Endothelial cell of umbilical vein (primary cell): ENCODE measurements at regions not wholly inside any gene's neighbourhood (a gene's known extent, or its start where the extent isn't known, plus 50 kb on each side); places are given as distances from the start of the nearest gene placed in this dataset.

Experiments
- CTCF ChIP-seq, 2 donors: IDR thresholded peaks; 1 replicate in 1 of 2; 2 replicates in 1 of 2; pipeline ENCODE4 v1.5.1; 2011; ENCODE audit warnings: low read length in 2 of 2, mild to moderate bottlenecking in 2 of 2, moderate library complexity in 2 of 2, control low read depth in 1 of 2, inconsistent platforms in 1 of 2, low read depth in 1 of 2; ENCODE audit not compliant: insufficient read depth in 1 of 2; ENCODE audit errors: extremely low read depth in 1 of 2
- EZH2 ChIP-seq: IDR thresholded peaks from 2 replicates; pipeline ENCODE4 v1.6.1; 2012; ENCODE audit warnings: borderline replicate concordance, low read depth, mild to moderate bottlenecking, moderate library complexity, low read length, inconsistent platforms; ENCODE audit not compliant: severe bottlenecking
- JUN ChIP-seq: IDR thresholded peaks from 2 replicates; pipeline ENCODE4 v1.6.1; 2011; ENCODE audit warnings: borderline replicate concordance, low read depth; ENCODE audit not compliant: insufficient read length, insufficient read depth
- MYC ChIP-seq: IDR thresholded peaks from one replicate; pipeline ENCODE4 v1.6.1; 2011; ENCODE audit warnings: mild to moderate bottlenecking, low read depth, low read length
- POLR2A ChIP-seq: IDR thresholded peaks from 2 replicates; pipeline ENCODE4 v1.6.1; 2012; ENCODE audit warnings: low read depth, mild to moderate bottlenecking, control low read depth, low read length
- POLR2AphosphoS5 ChIP-seq: IDR thresholded peaks from 2 replicates; pipeline ENCODE4 v1.6.1; 2012; ENCODE audit warnings: low read depth, mild to moderate bottlenecking, control low read depth, low read length, moderate library complexity; ENCODE audit not compliant: insufficient read depth
- TF ChIP-seq, protein P1 (sequence below): IDR thresholded peaks from 2 replicates; pipeline ENCODE4 v1.6.1; 2011; ENCODE audit not compliant: insufficient read depth, insufficient read length

DNA sequence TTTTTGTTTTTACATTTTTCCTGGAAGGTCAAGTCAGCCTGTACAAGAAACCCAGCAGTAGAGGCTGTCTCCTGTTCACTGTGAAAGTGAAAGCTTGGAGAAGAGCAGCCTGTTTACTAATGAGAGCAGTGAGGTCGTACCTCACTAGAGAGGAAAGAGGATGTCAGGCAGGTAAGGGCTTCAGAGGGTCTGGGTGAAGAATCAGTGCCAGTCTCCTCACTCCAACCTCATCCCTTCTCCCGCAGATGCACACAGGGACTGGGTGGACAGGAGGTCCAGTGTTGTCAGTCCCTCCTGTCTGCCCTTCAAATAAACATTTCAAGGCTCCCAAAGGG, 462.5 kb downstream of the KLF5 start:
- TF ChIP-seq CTCF (IDR thresholded peaks at IDR 0.05; ENCODE audit: extremely low read depth in 1 of 2, insufficient read depth in 1 of 2, low read depth in 1 of 2, low read length in 2 of 2) (no peak), POLR2A (no peak), MYC (no peak), POLR2AphosphoS5 (no peak), JUN (no peak), EZH2 (no peak)
- TF ChIP-seq, protein P1, sequence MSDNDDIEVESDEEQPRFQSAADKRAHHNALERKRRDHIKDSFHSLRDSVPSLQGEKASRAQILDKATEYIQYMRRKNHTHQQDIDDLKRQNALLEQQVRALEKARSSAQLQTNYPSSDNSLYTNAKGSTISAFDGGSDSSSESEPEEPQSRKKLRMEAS: no peak
